ENCODE measurements at regions not wholly inside any gene's neighbourhood (a gene's known extent, or its start where the extent isn't known, plus 50 kb on each side); places are given as distances from the start of the nearest gene placed in this dataset.

DNA sequence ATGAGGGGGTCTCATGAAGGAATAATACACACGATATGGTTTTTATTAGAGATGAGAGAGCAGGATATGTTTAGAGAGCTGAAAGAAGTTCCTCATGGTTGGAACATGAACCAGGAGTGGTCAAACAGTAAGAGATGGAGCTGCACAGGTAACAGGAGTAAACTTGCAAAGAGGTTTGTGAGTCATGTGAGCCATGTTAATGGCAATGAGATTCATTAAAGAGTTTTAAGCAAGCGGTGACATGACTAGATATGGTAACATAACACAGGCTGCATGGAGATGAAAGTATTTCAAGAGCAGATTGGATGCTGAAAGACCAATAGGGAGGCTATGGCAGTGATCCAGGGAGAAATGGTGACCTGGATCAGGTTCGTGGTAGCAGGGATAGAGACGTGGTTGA, 62.6 kb upstream of the SSTR1 start:
- H3K9me3 Mint-ChIP-seq, result peaks cover 4% of the 10 kb centered on the region; the same call in 1 of the 2 replicates
- ChIA-PET POLR2A (interaction anchor here (0.8 kb wide), 1 partner anchor 12 kb away, joined by 3 read pairs; no protein-coding TSS in a partner anchor), CTCF (no interaction called here)
- no peak overlapping the region for H3K4me3 Mint-ChIP-seq
- H3K27me3 Mint-ChIP-seq (ENCODE audit: low read depth), result peaks cover 4% of the 10 kb centered on the region
- H3K27ac Mint-ChIP-seq, result no peak overlapping the region
- H3K36me3 Mint-ChIP-seq, result no peaks in the 10 kb centered on the region
- H3K4me1 Mint-ChIP-seq, result peaks cover 45% of the 10 kb centered on the region
- ATAC-seq (no peak), DNase-seq (ENCODE audit: low spot score) (no peak)
- TF ChIP-seq ERG (CRISPR knock-in tag; IDR thresholded peaks at IDR 0.05) (no peak), KAT7 (CRISPR knock-in tag; IDR thresholded peaks at IDR 0.05; ENCODE audit: borderline replicate concordance) (no peak), CBFB (CRISPR knock-in tag; IDR thresholded peaks at IDR 0.05; ENCODE audit: low read depth) (no peak), NFYB (CRISPR knock-in tag; conservative IDR thresholded peaks at IDR 0.05; ENCODE audit: low read depth) (no peak), CREB1 (CRISPR knock-in tag; IDR thresholded peaks at IDR 0.05) (no peak), ETV6 (CRISPR knock-in tag; IDR thresholded peaks at IDR 0.05) (no peak), TEAD4 (CRISPR knock-in tag; IDR thresholded peaks at IDR 0.05) (no peak), ZNF671 (CRISPR knock-in tag; IDR thresholded peaks at IDR 0.05) (no peak), JUN (CRISPR knock-in tag; IDR thresholded peaks at IDR 0.05) (no peak), ZNF423 (CRISPR knock-in tag; IDR thresholded peaks at IDR 0.05) (no peak), TP53 (CRISPR knock-in tag; IDR thresholded peaks at IDR 0.05) (no peak)
- TF ChIP-seq, protein P1, sequence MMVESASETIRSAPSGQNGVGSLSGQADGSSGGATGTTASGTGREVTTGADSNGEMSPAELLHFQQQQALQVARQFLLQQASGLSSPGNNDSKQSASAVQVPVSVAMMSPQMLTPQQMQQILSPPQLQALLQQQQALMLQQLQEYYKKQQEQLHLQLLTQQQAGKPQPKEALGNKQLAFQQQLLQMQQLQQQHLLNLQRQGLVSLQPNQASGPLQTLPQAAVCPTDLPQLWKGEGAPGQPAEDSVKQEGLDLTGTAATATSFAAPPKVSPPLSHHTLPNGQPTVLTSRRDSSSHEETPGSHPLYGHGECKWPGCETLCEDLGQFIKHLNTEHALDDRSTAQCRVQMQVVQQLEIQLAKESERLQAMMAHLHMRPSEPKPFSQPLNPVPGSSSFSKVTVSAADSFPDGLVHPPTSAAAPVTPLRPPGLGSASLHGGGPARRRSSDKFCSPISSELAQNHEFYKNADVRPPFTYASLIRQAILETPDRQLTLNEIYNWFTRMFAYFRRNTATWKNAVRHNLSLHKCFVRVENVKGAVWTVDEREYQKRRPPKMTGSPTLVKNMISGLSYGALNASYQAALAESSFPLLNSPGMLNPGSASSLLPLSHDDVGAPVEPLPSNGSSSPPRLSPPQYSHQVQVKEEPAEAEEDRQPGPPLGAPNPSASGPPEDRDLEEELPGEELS (CRISPR knock-in tag; IDR thresholded peaks at IDR 0.05), result no peak
- TF ChIP-seq, protein P2, sequence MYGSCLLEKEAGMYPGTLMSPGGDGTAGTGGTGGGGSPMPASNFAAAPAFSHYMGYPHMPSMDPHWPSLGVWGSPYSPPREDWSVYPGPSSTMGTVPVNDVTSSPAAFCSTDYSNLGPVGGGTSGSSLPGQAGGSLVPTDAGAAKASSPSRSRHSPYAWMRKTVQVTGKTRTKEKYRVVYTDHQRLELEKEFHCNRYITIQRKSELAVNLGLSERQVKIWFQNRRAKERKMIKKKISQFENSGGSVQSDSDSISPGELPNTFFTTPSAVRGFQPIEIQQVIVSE (CRISPR knock-in tag; IDR thresholded peaks at IDR 0.05; ENCODE audit: borderline replicate concordance), result no peak

- ChIA-PET POLR2A (no interaction called here), CTCF (no interaction called here)
- DNase-seq (ENCODE audit: low spot score), result no peak
- Mint-ChIP-seq H3K27me3 (ENCODE audit: low read depth) (peaks cover 4% of the 10 kb centered on the region), H3K4me3 (no peak overlapping the region), H3K36me3 (no peaks in the 10 kb centered on the region), H3K27ac (no peak overlapping the region), H3K9me3 (0 out of 2 replicates have a peak, but pooled peaks cover 4% of the 10 kb centered on the region), H3K4me1 (peaks cover 5% of the 10 kb centered on the region)
- ATAC-seq, result no peak
- TF ChIP-seq ATF3 (CRISPR knock-in tag; conservative IDR thresholded peaks at IDR 0.05), result no peak
- no peak for TF ChIP-seq NFATC4 (CRISPR knock-in tag; IDR thresholded peaks at IDR 0.05)
- no peak for TF ChIP-seq ZBTB21 (CRISPR knock-in tag; IDR thresholded peaks at IDR 0.05; ENCODE audit: borderline replicate concordance)
- no peak for TF ChIP-seq MYBL2 (CRISPR knock-in tag; IDR thresholded peaks at IDR 0.05)
- no peak for TF ChIP-seq ZNF532 (CRISPR knock-in tag; IDR thresholded peaks at IDR 0.05; ENCODE audit: borderline replicate concordance)
- no peak for TF ChIP-seq CREM (CRISPR knock-in tag; IDR thresholded peaks at IDR 0.05)
- TF ChIP-seq FOXJ3 (CRISPR knock-in tag; IDR thresholded peaks at IDR 0.05; ENCODE audit: borderline replicate concordance), result no peak
- TF ChIP-seq ETV6 (CRISPR knock-in tag; IDR thresholded peaks at IDR 0.05), result no peak
- TF ChIP-seq IRF2 (CRISPR knock-in tag; IDR thresholded peaks at IDR 0.05; ENCODE audit: borderline replicate concordance, low read depth), result no peak
- TF ChIP-seq NFE2L1 (CRISPR knock-in tag; IDR thresholded peaks at IDR 0.05), result no peak
- TF ChIP-seq, protein P3, sequence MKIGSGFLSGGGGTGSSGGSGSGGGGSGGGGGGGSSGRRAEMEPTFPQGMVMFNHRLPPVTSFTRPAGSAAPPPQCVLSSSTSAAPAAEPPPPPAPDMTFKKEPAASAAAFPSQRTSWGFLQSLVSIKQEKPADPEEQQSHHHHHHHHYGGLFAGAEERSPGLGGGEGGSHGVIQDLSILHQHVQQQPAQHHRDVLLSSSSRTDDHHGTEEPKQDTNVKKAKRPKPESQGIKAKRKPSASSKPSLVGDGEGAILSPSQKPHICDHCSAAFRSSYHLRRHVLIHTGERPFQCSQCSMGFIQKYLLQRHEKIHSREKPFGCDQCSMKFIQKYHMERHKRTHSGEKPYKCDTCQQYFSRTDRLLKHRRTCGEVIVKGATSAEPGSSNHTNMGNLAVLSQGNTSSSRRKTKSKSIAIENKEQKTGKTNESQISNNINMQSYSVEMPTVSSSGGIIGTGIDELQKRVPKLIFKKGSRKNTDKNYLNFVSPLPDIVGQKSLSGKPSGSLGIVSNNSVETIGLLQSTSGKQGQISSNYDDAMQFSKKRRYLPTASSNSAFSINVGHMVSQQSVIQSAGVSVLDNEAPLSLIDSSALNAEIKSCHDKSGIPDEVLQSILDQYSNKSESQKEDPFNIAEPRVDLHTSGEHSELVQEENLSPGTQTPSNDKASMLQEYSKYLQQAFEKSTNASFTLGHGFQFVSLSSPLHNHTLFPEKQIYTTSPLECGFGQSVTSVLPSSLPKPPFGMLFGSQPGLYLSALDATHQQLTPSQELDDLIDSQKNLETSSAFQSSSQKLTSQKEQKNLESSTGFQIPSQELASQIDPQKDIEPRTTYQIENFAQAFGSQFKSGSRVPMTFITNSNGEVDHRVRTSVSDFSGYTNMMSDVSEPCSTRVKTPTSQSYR (CRISPR knock-in tag; IDR thresholded peaks at IDR 0.05), result no peak
- no peak for TF ChIP-seq PRRX2 (CRISPR knock-in tag; IDR thresholded peaks at IDR 0.05)
These were observed 57.6 kb upstream of the SSTR1 start for GRCh38 chr14:38150075-38150474.

Data from WTC11 (cell line).